ENCODE measurements at regions not wholly inside any gene's neighbourhood (a gene's known extent, or its start where the extent isn't known, plus 50 kb on each side); places are given as distances from the start of the nearest gene placed in this dataset.

DNA sequence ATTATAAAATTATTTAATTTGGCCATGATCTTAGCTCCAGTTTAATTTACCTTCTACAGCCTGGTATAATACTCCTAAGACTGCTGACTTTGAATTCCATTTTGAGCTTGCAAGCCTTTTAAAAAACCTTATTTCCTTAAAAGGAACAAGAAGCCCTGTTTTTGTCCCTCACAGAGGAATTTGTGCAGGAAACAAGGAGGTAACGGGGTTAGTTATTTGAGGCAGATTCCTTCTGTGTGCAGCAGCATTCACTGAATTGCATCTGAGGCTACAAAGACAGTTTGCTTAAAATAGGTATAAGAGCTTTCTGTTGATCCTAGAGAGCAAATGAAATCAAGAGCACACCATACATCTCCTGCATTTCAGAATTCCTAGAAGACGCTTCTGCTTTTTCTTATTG is 403.3 kb upstream of the PRICKLE1 start:
- ChIA-PET RAD21 (ENCODE audit: unreplicated experiment) (no interaction called here), POLR2A (no interaction called here), CTCF (interaction anchor here (0.8 to 1.8 kb wide), 2 partner anchors 10 to 13 kb away, joined by 3 to 6 read pairs; no protein-coding TSS in a partner anchor), SMC1A (ENCODE audit: uncharacterized antibody, unreplicated experiment) (no interaction called here)
- intact Hi-C loops (cut with micrococcal nuclease; ENCODE audit: unreplicated experiment) (no loop called here), in situ Hi-C loops (cut with MboI) (no loop called here)
- no peak overlapping the region for H2AFZ ChIP-seq (ENCODE audit: control insufficient read depth, low read depth, low read length)
- no peak overlapping the region for H3K27ac ChIP-seq (ENCODE audit: control insufficient read depth, insufficient read depth)
- FAIRE-seq = no peak
- H3K4me2 ChIP-seq (ENCODE audit: control insufficient read depth, insufficient read depth) = no peak overlapping the region
- no peaks in the 10 kb centered on the region for H3K4me1 ChIP-seq (ENCODE audit: control insufficient read depth, insufficient read depth, low read length)
- no peaks in the 10 kb centered on the region for H3K27me3 ChIP-seq (replicated peaks in 1 of 2; ENCODE audit: control insufficient read depth in 2 of 2, insufficient read depth in 2 of 2, low read length in 1 of 2)
- ATAC-seq = no peak
- H3K36me3 ChIP-seq (ENCODE audit: control insufficient read depth in 2 of 2, insufficient read depth in 2 of 2, low read length in 1 of 2) = no peaks in the 10 kb centered on the region
- H3K9ac ChIP-seq (ENCODE audit: control insufficient read depth, insufficient read depth, low read length) = no peak overlapping the region
- 35% methylated on average over 2 of the region's 2 CpGs for WGBS (ENCODE audit: insufficient coverage, insufficient replicate concordance, low lambda C conversion rate, missing lambda C conversion rate)
- no peaks in the 10 kb centered on the region for H4K20me1 ChIP-seq (ENCODE audit: control insufficient read depth, insufficient read depth)
- no TSS peak for BruUV-seq (replicated peaks)
- H3K4me3 ChIP-seq = no peak overlapping the region
- TF ChIP-seq HDAC6 (IDR thresholded peaks at IDR 0.05; ENCODE audit: unreplicated experiment) (no peak), MYB (IDR thresholded peaks at IDR 0.05; ENCODE audit: borderline replicate concordance, low read depth, low read length) (no peak), SMC3 (IDR thresholded peaks at IDR 0.05; ENCODE audit: borderline replicate concordance, low read length) (no peak), PKNOX1 (IDR thresholded peaks at IDR 0.05) (no peak), TCF3 (IDR thresholded peaks at IDR 0.05; ENCODE audit: borderline replicate concordance, insufficient read depth, low read depth, low read length) (no peak), TAF1 (IDR thresholded peaks at IDR 0.05; ENCODE audit: borderline replicate concordance, low read depth, low read length) (no peak), NR2C2 (IDR thresholded peaks at IDR 0.05; ENCODE audit: borderline replicate concordance, control insufficient read depth, insufficient read length, low read depth) (no peak), HDGF (IDR thresholded peaks at IDR 0.05) (no peak), NFIC (IDR thresholded peaks at IDR 0.05; ENCODE audit: low read depth, low read length) (no peak), RCOR1 (conservative IDR thresholded peaks at IDR 0.05; ENCODE audit: low read depth, low read length) (no peak), MXI1 (IDR thresholded peaks at IDR 0.05; ENCODE audit: low read depth, low read length) (no peak)
- TF ChIP-seq, protein P1, sequence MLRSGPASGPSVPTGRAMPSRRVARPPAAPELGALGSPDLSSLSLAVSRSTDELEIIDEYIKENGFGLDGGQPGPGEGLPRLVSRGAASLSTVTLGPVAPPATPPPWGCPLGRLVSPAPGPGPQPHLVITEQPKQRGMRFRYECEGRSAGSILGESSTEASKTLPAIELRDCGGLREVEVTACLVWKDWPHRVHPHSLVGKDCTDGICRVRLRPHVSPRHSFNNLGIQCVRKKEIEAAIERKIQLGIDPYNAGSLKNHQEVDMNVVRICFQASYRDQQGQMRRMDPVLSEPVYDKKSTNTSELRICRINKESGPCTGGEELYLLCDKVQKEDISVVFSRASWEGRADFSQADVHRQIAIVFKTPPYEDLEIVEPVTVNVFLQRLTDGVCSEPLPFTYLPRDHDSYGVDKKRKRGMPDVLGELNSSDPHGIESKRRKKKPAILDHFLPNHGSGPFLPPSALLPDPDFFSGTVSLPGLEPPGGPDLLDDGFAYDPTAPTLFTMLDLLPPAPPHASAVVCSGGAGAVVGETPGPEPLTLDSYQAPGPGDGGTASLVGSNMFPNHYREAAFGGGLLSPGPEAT (IDR thresholded peaks at IDR 0.05; ENCODE audit: low read depth) = no peak
- TF ChIP-seq, protein P2, sequence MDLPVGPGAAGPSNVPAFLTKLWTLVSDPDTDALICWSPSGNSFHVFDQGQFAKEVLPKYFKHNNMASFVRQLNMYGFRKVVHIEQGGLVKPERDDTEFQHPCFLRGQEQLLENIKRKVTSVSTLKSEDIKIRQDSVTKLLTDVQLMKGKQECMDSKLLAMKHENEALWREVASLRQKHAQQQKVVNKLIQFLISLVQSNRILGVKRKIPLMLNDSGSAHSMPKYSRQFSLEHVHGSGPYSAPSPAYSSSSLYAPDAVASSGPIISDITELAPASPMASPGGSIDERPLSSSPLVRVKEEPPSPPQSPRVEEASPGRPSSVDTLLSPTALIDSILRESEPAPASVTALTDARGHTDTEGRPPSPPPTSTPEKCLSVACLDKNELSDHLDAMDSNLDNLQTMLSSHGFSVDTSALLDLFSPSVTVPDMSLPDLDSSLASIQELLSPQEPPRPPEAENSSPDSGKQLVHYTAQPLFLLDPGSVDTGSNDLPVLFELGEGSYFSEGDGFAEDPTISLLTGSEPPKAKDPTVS (IDR thresholded peaks at IDR 0.05; ENCODE audit: low read depth, low read length) = no peak
- TF ChIP-seq, protein P3, sequence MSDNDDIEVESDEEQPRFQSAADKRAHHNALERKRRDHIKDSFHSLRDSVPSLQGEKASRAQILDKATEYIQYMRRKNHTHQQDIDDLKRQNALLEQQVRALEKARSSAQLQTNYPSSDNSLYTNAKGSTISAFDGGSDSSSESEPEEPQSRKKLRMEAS (IDR thresholded peaks at IDR 0.05; ENCODE audit: low read depth, low read length) = no peak
- TF ChIP-seq, protein P4, sequence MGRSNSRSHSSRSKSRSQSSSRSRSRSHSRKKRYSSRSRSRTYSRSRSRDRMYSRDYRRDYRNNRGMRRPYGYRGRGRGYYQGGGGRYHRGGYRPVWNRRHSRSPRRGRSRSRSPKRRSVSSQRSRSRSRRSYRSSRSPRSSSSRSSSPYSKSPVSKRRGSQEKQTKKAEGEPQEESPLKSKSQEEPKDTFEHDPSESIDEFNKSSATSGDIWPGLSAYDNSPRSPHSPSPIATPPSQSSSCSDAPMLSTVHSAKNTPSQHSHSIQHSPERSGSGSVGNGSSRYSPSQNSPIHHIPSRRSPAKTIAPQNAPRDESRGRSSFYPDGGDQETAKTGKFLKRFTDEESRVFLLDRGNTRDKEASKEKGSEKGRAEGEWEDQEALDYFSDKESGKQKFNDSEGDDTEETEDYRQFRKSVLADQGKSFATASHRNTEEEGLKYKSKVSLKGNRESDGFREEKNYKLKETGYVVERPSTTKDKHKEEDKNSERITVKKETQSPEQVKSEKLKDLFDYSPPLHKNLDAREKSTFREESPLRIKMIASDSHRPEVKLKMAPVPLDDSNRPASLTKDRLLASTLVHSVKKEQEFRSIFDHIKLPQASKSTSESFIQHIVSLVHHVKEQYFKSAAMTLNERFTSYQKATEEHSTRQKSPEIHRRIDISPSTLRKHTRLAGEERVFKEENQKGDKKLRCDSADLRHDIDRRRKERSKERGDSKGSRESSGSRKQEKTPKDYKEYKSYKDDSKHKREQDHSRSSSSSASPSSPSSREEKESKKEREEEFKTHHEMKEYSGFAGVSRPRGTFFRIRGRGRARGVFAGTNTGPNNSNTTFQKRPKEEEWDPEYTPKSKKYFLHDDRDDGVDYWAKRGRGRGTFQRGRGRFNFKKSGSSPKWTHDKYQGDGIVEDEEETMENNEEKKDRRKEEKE (IDR thresholded peaks at IDR 0.05) = no peak
- TF ChIP-seq, protein P5, sequence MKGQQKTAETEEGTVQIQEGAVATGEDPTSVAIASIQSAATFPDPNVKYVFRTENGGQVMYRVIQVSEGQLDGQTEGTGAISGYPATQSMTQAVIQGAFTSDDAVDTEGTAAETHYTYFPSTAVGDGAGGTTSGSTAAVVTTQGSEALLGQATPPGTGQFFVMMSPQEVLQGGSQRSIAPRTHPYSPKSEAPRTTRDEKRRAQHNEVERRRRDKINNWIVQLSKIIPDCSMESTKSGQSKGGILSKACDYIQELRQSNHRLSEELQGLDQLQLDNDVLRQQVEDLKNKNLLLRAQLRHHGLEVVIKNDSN (IDR thresholded peaks at IDR 0.05; ENCODE audit: borderline replicate concordance, extremely low read length, insufficient read depth, low read depth, low read length) = no peak
- H3K79me2 ChIP-seq (ENCODE audit: control insufficient read depth, insufficient read depth, low read length) = no peaks in the 10 kb centered on the region
- no peaks in the 10 kb centered on the region for H3K9me3 ChIP-seq (replicated peaks; ENCODE audit: control insufficient read depth, insufficient read depth, low read length)
- DNase-seq (ENCODE audit: low read depth, low spot score) = no peak

Measured in GM12878 (cell line).